ENCODE measurements at regions not wholly inside any gene's neighbourhood (a gene's known extent, or its start where the extent isn't known, plus 50 kb on each side); places are given as distances from the start of the nearest gene placed in this dataset.

GRCh38 chr6:99165838-99166237, 183.6 kb downstream of the FAXC start:
- no peak for TF ChIP-seq CTCF (IDR thresholded peaks at IDR 0.05; ENCODE audit: extremely low read depth, insufficient read depth, missing control alignments)
- in situ Hi-C loops (cut with MboI; ENCODE audit: low pct_unique_long_range_greater_than_20kb, low sequenced_read_pairs, unreplicated experiment): no loop called here
- no peak for DNase-seq (ENCODE audit: low spot score)

GRCh38 chr6:99152347-99152643, 197.2 kb downstream of the FAXC start:
- no peak for DNase-seq (ENCODE audit: low spot score)
- TF ChIP-seq CTCF (IDR thresholded peaks at IDR 0.05; ENCODE audit: extremely low read depth, insufficient read depth, missing control alignments): no peak
- in situ Hi-C loops (cut with MboI; ENCODE audit: low pct_unique_long_range_greater_than_20kb, low sequenced_read_pairs, unreplicated experiment): no loop called here

- peak; percentile 92 for TF ChIP-seq CTCF (IDR thresholded peaks at IDR 0.05; ENCODE audit: extremely low read depth, insufficient read depth, missing control alignments)
- DNase-seq (ENCODE audit: low spot score): peak; percentile 47
- in situ Hi-C loops (cut with MboI; ENCODE audit: low pct_unique_long_range_greater_than_20kb, low sequenced_read_pairs, unreplicated experiment): no loop called here
These were observed 197.7 kb downstream of the FAXC start for GRCh38 chr6:99151634-99152346.

GRCh38 chr6:99148761-99149160, 200.7 kb downstream of the FAXC start:
- TF ChIP-seq CTCF (IDR thresholded peaks at IDR 0.05; ENCODE audit: extremely low read depth, insufficient read depth, missing control alignments): no peak
- in situ Hi-C loops (cut with MboI; ENCODE audit: low pct_unique_long_range_greater_than_20kb, low sequenced_read_pairs, unreplicated experiment): loop anchor here (10.0 kb wide), 1 partner anchor 96 kb away; no protein-coding TSS in a partner anchor
- no peak for DNase-seq (ENCODE audit: low spot score)

- no peak for DNase-seq (ENCODE audit: low spot score)
- TF ChIP-seq CTCF (IDR thresholded peaks at IDR 0.05; ENCODE audit: extremely low read depth, insufficient read depth, missing control alignments): no peak
- in situ Hi-C loops (cut with MboI; ENCODE audit: low pct_unique_long_range_greater_than_20kb, low sequenced_read_pairs, unreplicated experiment): loop anchor here (10.0 kb wide), 1 partner anchor 97 kb away; no protein-coding TSS in a partner anchor
These were observed 200.4 kb upstream of the FBXL4 start for GRCh38 chr6:99148111-99148510.

GRCh38 chr6:99147206-99147605, 199.5 kb upstream of the FBXL4 start:
- no peak for DNase-seq (ENCODE audit: low spot score)
- in situ Hi-C loops (cut with MboI; ENCODE audit: low pct_unique_long_range_greater_than_20kb, low sequenced_read_pairs, unreplicated experiment): loop anchor here (10.0 kb wide), 1 partner anchor 98 kb away; no protein-coding TSS in a partner anchor
- no peak for TF ChIP-seq CTCF (IDR thresholded peaks at IDR 0.05; ENCODE audit: extremely low read depth, insufficient read depth, missing control alignments)
